Trophoblast cell (in vitro differentiated cells and primary cell): ENCODE measurements at regions not wholly inside any gene's neighbourhood (a gene's known extent, or its start where the extent isn't known, plus 50 kb on each side); places are given as distances from the start of the nearest gene placed in this dataset.
A peak's percentile ranks its signal among the peaks of the same experiment; 100 is the strongest.

ENCODE experiments used
- DNase-seq, 2 donors: peaks; one replicate each; pipeline ENCODE4 v3.0.0-alpha.2; 2016
- H2AFZ ChIP-seq: 2 replicates; pipeline ENCODE4 v1.6.1; 2013; ENCODE audit warnings: low read length, moderate library complexity, mild to moderate bottlenecking; ENCODE audit not compliant: insufficient read depth, poor library complexity
- H2AK5ac ChIP-seq: 2 replicates; pipeline ENCODE4 v1.6.1; 2013; ENCODE audit warnings: mild to moderate bottlenecking, low read length
- H2BK120ac ChIP-seq: 2 replicates; pipeline ENCODE4 v1.6.1; 2013; ENCODE audit warnings: low read length, mild to moderate bottlenecking, moderate library complexity; ENCODE audit not compliant: insufficient read depth, poor library complexity
- H2BK12ac ChIP-seq: 2 replicates; pipeline ENCODE4 v1.6.1; 2013; ENCODE audit warnings: mild to moderate bottlenecking, low read length, moderate library complexity
- H2BK5ac ChIP-seq: 2 replicates; pipeline ENCODE4 v1.6.1; 2013; ENCODE audit warnings: low read length, low read depth, moderate library complexity, mild to moderate bottlenecking; ENCODE audit not compliant: poor library complexity
- H3K14ac ChIP-seq: 2 replicates; pipeline ENCODE4 v1.6.1; 2013; ENCODE audit warnings: mild to moderate bottlenecking, low read length
- H3K18ac ChIP-seq: 2 replicates; pipeline ENCODE4 v1.6.1; 2013; ENCODE audit warnings: mild to moderate bottlenecking, low read length
- H3K23ac ChIP-seq: 2 replicates; pipeline ENCODE4 v1.6.1; 2013; ENCODE audit warnings: low read length
- H3K27ac ChIP-seq: 2 replicates; pipeline ENCODE4 v1.5.1; 2013; ENCODE audit warnings: low read depth, mild to moderate bottlenecking, inconsistent platforms, low read length, moderate library complexity
- H3K27me3 ChIP-seq: 2 replicates; pipeline ENCODE4 v1.6.1; 2013; ENCODE audit warnings: inconsistent platforms, mild to moderate bottlenecking, low read length, moderate library complexity; ENCODE audit not compliant: insufficient read depth
- H3K36me3 ChIP-seq, 2 experiments: 1 replicate in 1 of 2; 2 replicates in 1 of 2; pipeline ENCODE4 v1.6.1; 2013; ENCODE audit warnings: low read length in 2 of 2, mild to moderate bottlenecking in 2 of 2, moderate library complexity in 1 of 2; ENCODE audit not compliant: insufficient read depth in 2 of 2, control insufficient read depth in 1 of 2
- H3K4ac ChIP-seq: 2 replicates; pipeline ENCODE4 v1.6.1; 2013; ENCODE audit warnings: low read depth, mild to moderate bottlenecking, low read length, moderate library complexity
- H3K4me1 ChIP-seq, 2 experiments: 1 replicate in 1 of 2; 2 replicates in 1 of 2; pipeline ENCODE4 v1.6.1; 2013; ENCODE audit warnings: low read length in 2 of 2, mild to moderate bottlenecking in 2 of 2, moderate library complexity in 1 of 2; ENCODE audit not compliant: insufficient read depth in 2 of 2, control insufficient read depth in 1 of 2
- H3K4me2 ChIP-seq: 2 replicates; pipeline ENCODE4 v1.6.1; 2013; ENCODE audit warnings: inconsistent platforms, mild to moderate bottlenecking, low read length, moderate library complexity
- H3K4me3 ChIP-seq: 2 replicates; pipeline ENCODE4 v1.5.1; 2013; ENCODE audit warnings: mild to moderate bottlenecking, low read depth, low read length, inconsistent platforms
- H3K79me1 ChIP-seq: one replicate; pipeline ENCODE4 v1.6.1; 2013; ENCODE audit warnings: low read length
- H3K79me2 ChIP-seq: 2 replicates; pipeline ENCODE4 v1.6.1; 2013; ENCODE audit warnings: low read length, mild to moderate bottlenecking; ENCODE audit not compliant: control insufficient read depth, insufficient read depth, poor library complexity
- H3K9ac ChIP-seq: 2 replicates; pipeline ENCODE4 v1.6.1; 2013; ENCODE audit warnings: mild to moderate bottlenecking, low read length
- H3K9me3 ChIP-seq: 2 replicates; pipeline ENCODE4 v1.6.1; 2013; ENCODE audit warnings: low read depth, mild to moderate bottlenecking, control low read depth, inconsistent platforms, low read length; ENCODE audit not compliant: insufficient read depth
- H4K12ac ChIP-seq: 2 replicates; pipeline ENCODE4 v1.6.1; 2013; ENCODE audit warnings: low read depth, mild to moderate bottlenecking, low read length, moderate library complexity
- H4K8ac ChIP-seq: 2 replicates; pipeline ENCODE4 v1.6.1; 2013; ENCODE audit warnings: low read depth, mild to moderate bottlenecking, low read length, moderate library complexity
- H4K91ac ChIP-seq: one replicate; pipeline ENCODE4 v1.6.1; 2013; ENCODE audit warnings: low read depth, mild to moderate bottlenecking, low read length, moderate library complexity
- WGBS: extraction: QIAGEN DNeasy Blood & Tissue Kit; methylation state at CpG from one replicate; pipeline ENCODE4 v1.1.7; 2013; ENCODE audit warnings: missing lambda C conversion rate; ENCODE audit not compliant: insufficient read length, insufficient coverage; ENCODE audit errors: extremely low coverage; 5-methylcytosine and 5-hydroxymethylcytosine counted together

DNA sequence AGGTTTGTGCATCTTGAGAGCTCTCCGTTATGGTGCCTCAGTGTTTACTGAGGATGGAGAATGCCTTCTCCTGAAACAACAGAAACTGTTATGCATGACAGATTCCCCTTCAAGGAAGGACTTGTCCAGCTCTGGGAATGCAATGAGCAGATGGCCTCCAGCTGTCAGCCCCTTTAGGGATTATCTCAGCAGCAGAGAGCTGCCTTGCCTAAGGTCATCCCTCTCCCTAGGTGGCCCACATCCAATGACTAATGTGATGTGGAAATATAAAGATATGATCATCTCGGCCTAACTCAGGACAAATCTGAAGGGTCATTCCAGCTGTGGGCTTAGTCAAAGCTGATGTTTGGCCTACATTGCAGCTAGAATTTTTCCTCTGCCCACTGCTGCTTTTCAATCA, 214.3 kb upstream of the N4BP1 start:
- no peak overlapping the region for H2AK5ac ChIP-seq
- H3K27ac ChIP-seq: no peak overlapping the region
- no peak overlapping the region for H3K14ac ChIP-seq
- no peaks in the 10 kb centered on the region for H3K36me3 ChIP-seq
- H3K4me3 ChIP-seq: no peak overlapping the region
- peak; percentile 82 to 85 for DNase-seq
- H2BK120ac ChIP-seq: no peak overlapping the region
- H3K9me3 ChIP-seq: no peaks in the 10 kb centered on the region
- H3K4me1 ChIP-seq: no peaks in the 10 kb centered on the region
- no peak overlapping the region for H3K18ac ChIP-seq
- no CpG with 5 or more reads among the region's 2 CpGs for WGBS
- no peaks in the 10 kb centered on the region for H3K79me1 ChIP-seq
- no peak overlapping the region for H4K12ac ChIP-seq
- no peak overlapping the region for H2BK12ac ChIP-seq
- H2AFZ ChIP-seq: no peak overlapping the region
- H3K9ac ChIP-seq: no peak overlapping the region
- H2BK5ac ChIP-seq: no peak overlapping the region
- H3K4ac ChIP-seq: no peak overlapping the region
- H3K79me2 ChIP-seq: no peaks in the 10 kb centered on the region
- no peaks in the 10 kb centered on the region for H3K27me3 ChIP-seq
- no peak overlapping the region for H3K23ac ChIP-seq
- H4K8ac ChIP-seq: no peak overlapping the region
- H3K4me2 ChIP-seq: no peak overlapping the region
- H4K91ac ChIP-seq: no peak overlapping the region

GRCh38 chr16:48822431-48822830, 212.5 kb upstream of the N4BP1 start:
- H2BK5ac ChIP-seq: no peak overlapping the region
- no peak overlapping the region for H3K9ac ChIP-seq
- no peaks in the 10 kb centered on the region for H3K27me3 ChIP-seq
- DNase-seq: no peak
- WGBS: no CpG with 5 or more reads among the region's 5 CpGs
- no peaks in the 10 kb centered on the region for H3K9me3 ChIP-seq
- H2AFZ ChIP-seq: no peak overlapping the region
- H2BK12ac ChIP-seq: no peak overlapping the region
- no peak overlapping the region for H3K27ac ChIP-seq
- no peak overlapping the region for H3K18ac ChIP-seq
- no peaks in the 10 kb centered on the region for H3K4me1 ChIP-seq
- no peak overlapping the region for H4K8ac ChIP-seq
- no peak overlapping the region for H3K14ac ChIP-seq
- no peaks in the 10 kb centered on the region for H3K36me3 ChIP-seq
- no peak overlapping the region for H3K4me3 ChIP-seq
- no peak overlapping the region for H2BK120ac ChIP-seq
- H4K12ac ChIP-seq: no peak overlapping the region
- H3K79me1 ChIP-seq: no peaks in the 10 kb centered on the region
- H2AK5ac ChIP-seq: no peak overlapping the region
- H3K4ac ChIP-seq: no peak overlapping the region
- no peak overlapping the region for H3K23ac ChIP-seq
- no peak overlapping the region for H4K91ac ChIP-seq
- no peaks in the 10 kb centered on the region for H3K79me2 ChIP-seq
- H3K4me2 ChIP-seq: no peak overlapping the region

- Histone ChIP-seq H2AFZ (no peak overlapping the region), H3K79me1 (no peaks in the 10 kb centered on the region), H3K79me2 (no peaks in the 10 kb centered on the region), H3K4me3 (no peak overlapping the region), H3K36me3 (no peaks in the 10 kb centered on the region), H3K9ac (no peak overlapping the region), H2BK12ac (no peak overlapping the region), H3K18ac (no peak overlapping the region), H2BK120ac (no peak overlapping the region), H3K14ac (no peak overlapping the region), H3K9me3 (no peaks in the 10 kb centered on the region), H4K91ac (no peak overlapping the region), H2BK5ac (no peak overlapping the region), H2AK5ac (no peak overlapping the region), H3K23ac (no peak overlapping the region), H3K4ac (no peak overlapping the region), H3K4me2 (no peak overlapping the region), H4K8ac (no peak overlapping the region), H4K12ac (no peak overlapping the region), H3K27me3 (no peaks in the 10 kb centered on the region), H3K27ac (no peak overlapping the region), H3K4me1 (no peaks in the 10 kb centered on the region)
- no peak for DNase-seq
- WGBS: no CpG with 5 or more reads among the region's 2 CpGs
Observed at GRCh38 chr16:48820379-48820778, 210.4 kb upstream of the N4BP1 start.

DNA sequence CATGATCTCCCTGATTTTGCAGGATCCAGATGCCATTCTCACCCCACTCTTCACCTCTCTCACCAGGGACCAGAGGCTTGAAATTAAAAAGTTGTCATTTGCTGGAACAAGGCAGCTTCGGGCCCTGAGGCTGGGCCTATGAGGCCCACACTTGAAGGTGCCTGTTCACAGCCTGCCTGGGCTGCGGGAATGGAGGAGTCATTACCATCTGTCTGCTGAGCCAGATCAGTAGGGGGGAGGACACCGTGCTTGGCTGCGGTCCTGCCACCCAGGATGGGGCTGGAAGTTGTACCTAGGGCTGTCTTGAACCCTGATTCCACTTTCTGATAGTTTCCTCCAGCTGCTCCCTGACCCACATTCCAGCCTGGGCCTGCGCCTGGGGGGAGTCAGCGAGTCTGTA, 208.3 kb upstream of the N4BP1 start:
- H3K9ac ChIP-seq: no peak overlapping the region
- no peak overlapping the region for H2BK5ac ChIP-seq
- no peak overlapping the region for H3K4ac ChIP-seq
- no peak overlapping the region for H4K91ac ChIP-seq
- H3K4me3 ChIP-seq: no peak overlapping the region
- DNase-seq: no peak
- H3K18ac ChIP-seq: no peak overlapping the region
- no peak overlapping the region for H2BK120ac ChIP-seq
- H3K9me3 ChIP-seq: no peaks in the 10 kb centered on the region
- H4K8ac ChIP-seq: no peak overlapping the region
- H2AFZ ChIP-seq: no peak overlapping the region
- H2BK12ac ChIP-seq: no peak overlapping the region
- H3K4me2 ChIP-seq: no peak overlapping the region
- no peak overlapping the region for H4K12ac ChIP-seq
- H3K14ac ChIP-seq: no peak overlapping the region
- H3K23ac ChIP-seq: no peak overlapping the region
- no peak overlapping the region for H2AK5ac ChIP-seq
- no peaks in the 10 kb centered on the region for H3K79me1 ChIP-seq
- no CpG with 5 or more reads among the region's 6 CpGs for WGBS
- H3K27ac ChIP-seq: no peak overlapping the region
- no peaks in the 10 kb centered on the region for H3K4me1 ChIP-seq
- no peaks in the 10 kb centered on the region for H3K36me3 ChIP-seq
- no peaks in the 10 kb centered on the region for H3K79me2 ChIP-seq
- no peaks in the 10 kb centered on the region for H3K27me3 ChIP-seq
